Osteocyte (in vitro differentiated cells): ENCODE measurements at regions not wholly inside any gene's neighbourhood (a gene's known extent, or its start where the extent isn't known, plus 50 kb on each side); places are given as distances from the start of the nearest gene placed in this dataset.
A peak's percentile ranks its signal among the peaks of the same experiment; 100 is the strongest.

Experiments
- DNase-seq: peaks from one replicate; pipeline ENCODE4 v3.0.0; 2021; ENCODE audit warnings: mixed read lengths; ENCODE audit not compliant: unreplicated experiment; ENCODE audit errors: extremely low spot score
- H3K27ac Mint-ChIP-seq: one replicate; pipeline ENCODE4 v1.8.0; 2021; ENCODE audit warnings: mild to moderate bottlenecking, mixed read lengths; ENCODE audit not compliant: unreplicated experiment
- H3K27me3 Mint-ChIP-seq: one replicate; pipeline ENCODE4 v1.8.0; 2021; ENCODE audit warnings: mixed read lengths; ENCODE audit not compliant: unreplicated experiment
- H3K36me3 Mint-ChIP-seq: one replicate; pipeline ENCODE4 v1.8.0; 2021; ENCODE audit warnings: mixed read lengths; ENCODE audit not compliant: unreplicated experiment
- H3K4me1 Mint-ChIP-seq: one replicate; pipeline ENCODE4 v1.8.0; 2021; ENCODE audit warnings: mixed read lengths; ENCODE audit not compliant: unreplicated experiment
- H3K4me3 Mint-ChIP-seq: one replicate; pipeline ENCODE4 v1.8.0; 2021; ENCODE audit warnings: mild to moderate bottlenecking, moderate library complexity, mixed read lengths; ENCODE audit not compliant: unreplicated experiment
- H3K9me3 Mint-ChIP-seq: one replicate; pipeline ENCODE4 v1.8.0; 2021; ENCODE audit warnings: mixed read lengths; ENCODE audit not compliant: unreplicated experiment
- CTCF ChIP-seq: fragments of 200-600 bp; sonication (generic); IDR thresholded peaks from 2 replicates; pipeline ENCODE4 v1.5.0; 2021; ENCODE audit warnings: antibody characterized with exemption, mild to moderate bottlenecking, moderate library complexity

GRCh38 chr4:108345862-108346817, 177.4 kb upstream of the LEF1 start:
- no peaks in the 10 kb centered on the region for H3K36me3 Mint-ChIP-seq
- H3K4me3 Mint-ChIP-seq = no peak overlapping the region
- H3K27me3 Mint-ChIP-seq = no peaks in the 10 kb centered on the region
- H3K4me1 Mint-ChIP-seq = peaks cover 24% of the 10 kb centered on the region
- H3K9me3 Mint-ChIP-seq = no peaks in the 10 kb centered on the region
- TF ChIP-seq CTCF = no peak
- H3K27ac Mint-ChIP-seq = peak overlapping the region; percentile 44
- DNase-seq = no peak

- no peak overlapping the region for H3K27ac Mint-ChIP-seq
- H3K4me3 Mint-ChIP-seq = no peak overlapping the region
- no peaks in the 10 kb centered on the region for H3K9me3 Mint-ChIP-seq
- H3K27me3 Mint-ChIP-seq = no peaks in the 10 kb centered on the region
- TF ChIP-seq CTCF = no peak
- H3K36me3 Mint-ChIP-seq = no peaks in the 10 kb centered on the region
- no peak for DNase-seq
- H3K4me1 Mint-ChIP-seq = peaks cover 24% of the 10 kb centered on the region
These were observed 173.7 kb upstream of the LEF1 start for GRCh38 chr4:108342325-108342970.

GRCh38 chr4:108337923-108338322, 169.2 kb upstream of the LEF1 start:
- Mint-ChIP-seq H3K9me3 (no peaks in the 10 kb centered on the region), H3K4me1 (peaks cover 6% of the 10 kb centered on the region), H3K36me3 (no peaks in the 10 kb centered on the region), H3K27ac (no peak overlapping the region), H3K27me3 (peaks cover 6% of the 10 kb centered on the region), H3K4me3 (no peak overlapping the region)
- no peak for DNase-seq
- TF ChIP-seq CTCF = no peak

GRCh38 chr4:108336076-108336475, 167.3 kb upstream of the LEF1 start:
- TF ChIP-seq CTCF = no peak
- Mint-ChIP-seq H3K27ac (no peak overlapping the region), H3K36me3 (no peaks in the 10 kb centered on the region), H3K27me3 (peaks cover 16% of the 10 kb centered on the region), H3K4me1 (no peaks in the 10 kb centered on the region), H3K4me3 (no peak overlapping the region), H3K9me3 (no peaks in the 10 kb centered on the region)
- no peak for DNase-seq

GRCh38 chr4:108335081-108335480, 166.3 kb upstream of the LEF1 start:
- no peak overlapping the region for H3K4me3 Mint-ChIP-seq
- DNase-seq = no peak
- no peaks in the 10 kb centered on the region for H3K36me3 Mint-ChIP-seq
- no peak overlapping the region for H3K27ac Mint-ChIP-seq
- peaks cover 18% of the 10 kb centered on the region for H3K27me3 Mint-ChIP-seq
- H3K4me1 Mint-ChIP-seq = no peaks in the 10 kb centered on the region
- TF ChIP-seq CTCF = no peak
- H3K9me3 Mint-ChIP-seq = no peaks in the 10 kb centered on the region
